CD4-positive, alpha-beta T cell treated with Interleukin-15 for 4 hours (primary cell): ENCODE measurements at regions not wholly inside any gene's neighbourhood (a gene's known extent, or its start where the extent isn't known, plus 50 kb on each side); places are given as distances from the start of the nearest gene placed in this dataset.

ENCODE experiments used
- DNase-seq: peaks from one replicate; pipeline ENCODE4 v3.0.0-alpha.2; 2020; ENCODE audit warnings: low spot score

DNA sequence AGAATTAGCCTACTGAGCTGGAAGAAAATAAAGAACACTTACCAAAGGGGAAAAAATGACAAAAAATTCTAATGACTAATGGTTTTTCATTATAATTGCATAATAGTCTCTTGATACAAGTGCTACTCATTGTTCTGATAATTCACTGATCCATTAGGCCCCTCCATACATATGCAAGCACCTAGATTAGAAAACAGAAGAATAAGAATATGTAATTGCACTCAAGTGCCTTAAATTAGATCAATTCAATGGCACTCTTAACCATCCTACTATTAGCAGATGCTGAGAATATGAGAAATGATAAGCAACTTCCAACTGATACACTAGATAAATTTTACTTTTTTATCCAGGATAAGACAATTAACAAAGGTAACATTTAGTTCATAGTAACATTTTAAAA is 440.9 kb upstream of the C9orf72 start:
- DNase-seq: no peak

DNA sequence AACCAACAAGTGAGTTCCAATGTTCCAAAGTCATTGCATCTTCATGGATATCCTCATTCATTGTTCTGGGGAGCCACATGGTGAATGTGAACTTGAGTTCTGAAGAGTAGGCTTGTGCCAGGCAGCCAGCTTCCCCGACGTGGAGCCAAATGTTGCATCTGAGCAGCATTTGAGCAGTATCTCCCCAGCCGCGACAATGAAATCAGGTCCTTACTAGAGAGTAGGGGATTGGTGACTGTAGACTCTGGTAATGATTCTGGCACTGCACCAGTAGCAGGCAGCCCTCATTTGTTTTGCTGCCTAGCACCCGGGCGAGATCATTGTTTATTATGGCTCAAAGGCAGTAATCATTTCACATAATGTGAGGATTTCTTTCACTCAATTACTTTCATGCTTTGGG is 451.4 kb upstream of the C9orf72 start:
- no peak for DNase-seq

DNA sequence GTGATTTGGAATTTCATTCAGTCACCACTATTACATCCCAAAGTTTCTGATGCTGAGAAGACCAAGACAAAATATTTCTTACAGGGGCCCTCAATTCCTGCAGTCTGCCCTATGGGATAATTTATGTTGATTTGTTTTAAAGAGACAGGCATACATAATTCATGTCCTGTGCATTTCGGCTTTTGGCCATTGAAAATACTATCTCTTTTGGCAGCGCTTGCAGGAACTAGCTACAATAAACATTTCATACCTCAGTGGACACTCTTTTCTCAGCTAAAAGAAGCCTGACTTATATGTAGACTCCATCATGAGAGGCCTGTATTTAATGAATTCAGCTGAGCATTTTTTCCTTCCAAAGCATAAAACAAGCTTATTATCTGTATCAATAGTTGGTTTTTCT is 451.9 kb upstream of the C9orf72 start:
- no peak for DNase-seq

DNA sequence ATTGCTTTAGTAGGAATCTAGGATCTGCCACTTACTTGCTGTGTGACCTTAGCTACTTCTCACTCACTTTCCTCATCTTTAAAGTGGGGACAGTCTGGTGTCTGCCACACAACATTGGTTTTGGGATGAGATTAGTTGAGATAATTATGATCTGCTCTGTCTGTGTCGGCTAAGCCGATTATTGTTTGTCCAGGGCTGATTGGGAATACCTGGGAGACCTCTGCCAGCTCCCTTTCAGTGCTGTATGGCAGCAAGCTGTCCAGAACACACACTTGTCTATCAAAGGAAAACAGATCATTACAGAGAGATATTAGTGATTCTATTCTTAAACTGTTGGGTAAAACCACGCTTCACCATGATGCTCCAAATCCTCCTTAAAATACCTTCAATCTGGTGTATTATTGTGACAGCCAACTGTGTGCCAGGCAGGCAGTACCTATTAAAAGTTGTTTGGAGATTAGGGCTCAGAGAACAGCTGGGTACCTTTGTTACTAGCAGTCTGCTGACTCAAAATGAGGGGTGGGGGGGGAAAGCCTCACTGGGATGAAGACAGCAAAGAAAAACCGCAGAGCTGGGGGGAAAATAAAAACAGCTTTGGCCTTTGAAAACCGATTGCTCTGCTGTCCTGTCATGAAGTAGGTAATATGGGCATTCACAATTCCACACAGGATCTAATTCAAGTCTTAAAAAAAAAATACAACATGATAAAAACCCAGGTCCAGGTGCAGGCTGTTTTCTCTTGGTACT is 458.4 kb upstream of the C9orf72 start:
- no peak for DNase-seq

DNA sequence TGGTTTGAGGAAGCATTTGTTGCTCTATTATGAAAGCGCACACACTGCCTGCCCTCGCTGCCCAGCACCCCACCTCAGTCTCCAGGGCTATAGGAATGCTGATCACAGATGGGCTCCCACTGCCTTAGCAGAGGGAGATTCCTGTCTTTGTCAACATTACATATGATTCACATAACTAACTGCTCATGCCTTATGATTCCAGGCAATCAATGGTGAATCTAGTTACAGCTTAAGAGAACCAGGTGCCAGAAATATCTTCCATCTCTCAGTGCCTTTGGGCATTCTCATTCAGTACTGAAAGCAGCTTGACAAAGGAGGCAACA is 458.9 kb upstream of the C9orf72 start:
- DNase-seq: no peak

DNA sequence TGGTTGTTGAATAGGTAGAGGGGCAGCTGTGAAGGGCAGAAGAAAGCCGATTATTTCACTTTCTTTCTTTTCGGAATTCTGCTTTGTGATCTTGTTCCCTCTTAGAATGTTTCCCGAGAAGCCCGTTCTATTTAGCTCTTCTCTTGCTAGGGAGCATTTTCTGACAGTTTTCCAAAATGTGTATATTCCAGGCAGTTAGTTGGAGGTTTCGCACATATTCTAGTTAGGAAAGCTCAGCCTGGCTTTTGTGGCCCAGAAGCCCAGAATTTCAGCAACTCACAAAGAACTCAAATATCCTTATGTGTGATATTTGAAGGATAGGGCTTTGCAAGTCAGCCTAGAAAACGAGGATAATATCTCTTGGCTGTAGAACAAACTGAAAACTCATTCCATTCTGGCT is 461.0 kb upstream of the C9orf72 start:
- no peak for DNase-seq

DNA sequence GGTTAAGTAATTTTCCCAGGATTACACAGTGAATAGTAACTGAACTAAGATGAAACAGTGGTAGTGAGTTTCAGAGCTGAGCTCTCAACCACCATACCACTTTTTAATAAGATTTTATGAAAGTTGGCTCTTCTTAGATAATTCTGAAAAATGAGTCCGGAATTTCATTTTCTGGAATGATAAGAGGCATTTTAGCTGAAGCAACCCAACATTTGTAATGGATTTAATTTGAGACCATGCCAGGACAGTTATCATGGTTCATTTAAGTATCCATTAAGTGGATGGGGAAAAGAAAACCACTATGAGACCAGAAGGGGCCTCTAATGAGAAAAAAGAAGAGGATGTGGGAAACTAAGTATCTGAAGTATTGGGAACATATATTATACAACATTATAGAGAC is 464.7 kb upstream of the C9orf72 start:
- DNase-seq: no peak

DNA sequence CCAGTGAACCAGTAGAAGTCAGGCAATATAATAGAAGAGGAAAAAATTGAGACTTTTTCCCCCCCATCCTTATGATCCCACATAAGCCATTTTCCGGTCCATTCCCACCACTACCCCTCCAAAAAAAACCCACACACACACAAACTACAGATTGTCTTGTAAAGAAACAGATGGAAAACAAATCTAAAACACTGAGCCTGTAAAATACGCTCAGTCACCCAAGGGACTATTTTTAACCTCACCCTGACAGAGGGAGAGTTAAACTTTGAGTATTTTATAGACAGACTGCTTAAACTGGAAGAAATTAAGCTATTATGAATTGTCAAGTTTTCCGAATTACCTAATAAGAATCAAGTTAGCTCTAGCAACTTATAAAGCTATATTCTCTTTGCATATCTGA is 471.8 kb upstream of the C9orf72 start:
- DNase-seq: no peak

DNA sequence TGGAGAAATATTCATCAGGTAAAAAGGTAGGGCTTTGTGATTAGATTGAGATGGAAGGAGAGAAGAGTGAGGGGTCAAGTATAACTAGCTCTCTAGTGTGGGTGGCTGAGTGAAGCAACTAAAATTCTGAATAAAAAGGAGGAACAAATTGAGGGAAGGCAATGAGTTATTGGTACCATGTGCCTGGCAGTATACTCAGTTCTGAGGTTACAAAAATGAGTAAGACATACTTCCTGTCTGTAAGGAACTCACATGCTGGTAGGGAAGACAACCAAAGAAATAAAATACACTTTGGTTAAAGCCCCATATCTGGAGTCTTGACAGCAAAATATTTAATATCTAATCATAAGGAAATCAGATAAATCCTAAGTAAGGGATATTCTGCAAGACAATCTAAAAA is 476.8 kb upstream of the C9orf72 start:
- no peak for DNase-seq

DNA sequence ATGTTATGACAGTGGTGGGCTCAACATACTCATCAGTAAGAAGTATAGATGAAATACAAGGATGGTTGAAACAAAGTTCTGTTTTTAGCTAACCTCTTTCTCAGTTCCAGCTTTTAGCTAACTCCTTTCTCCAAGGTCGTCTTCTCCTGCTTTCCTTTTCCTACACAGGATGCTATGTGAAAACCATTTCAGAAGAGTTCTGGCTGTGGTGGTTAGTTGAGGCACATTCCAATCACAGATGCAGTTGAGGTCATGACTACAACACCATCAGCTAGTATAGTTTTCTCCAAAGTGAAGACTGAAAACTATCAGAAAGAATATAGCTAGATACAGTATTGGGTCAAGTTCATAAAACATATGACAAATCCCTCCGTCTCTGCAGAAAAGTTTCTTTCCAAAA is 477.7 kb upstream of the C9orf72 start:
- DNase-seq: no peak

DNA sequence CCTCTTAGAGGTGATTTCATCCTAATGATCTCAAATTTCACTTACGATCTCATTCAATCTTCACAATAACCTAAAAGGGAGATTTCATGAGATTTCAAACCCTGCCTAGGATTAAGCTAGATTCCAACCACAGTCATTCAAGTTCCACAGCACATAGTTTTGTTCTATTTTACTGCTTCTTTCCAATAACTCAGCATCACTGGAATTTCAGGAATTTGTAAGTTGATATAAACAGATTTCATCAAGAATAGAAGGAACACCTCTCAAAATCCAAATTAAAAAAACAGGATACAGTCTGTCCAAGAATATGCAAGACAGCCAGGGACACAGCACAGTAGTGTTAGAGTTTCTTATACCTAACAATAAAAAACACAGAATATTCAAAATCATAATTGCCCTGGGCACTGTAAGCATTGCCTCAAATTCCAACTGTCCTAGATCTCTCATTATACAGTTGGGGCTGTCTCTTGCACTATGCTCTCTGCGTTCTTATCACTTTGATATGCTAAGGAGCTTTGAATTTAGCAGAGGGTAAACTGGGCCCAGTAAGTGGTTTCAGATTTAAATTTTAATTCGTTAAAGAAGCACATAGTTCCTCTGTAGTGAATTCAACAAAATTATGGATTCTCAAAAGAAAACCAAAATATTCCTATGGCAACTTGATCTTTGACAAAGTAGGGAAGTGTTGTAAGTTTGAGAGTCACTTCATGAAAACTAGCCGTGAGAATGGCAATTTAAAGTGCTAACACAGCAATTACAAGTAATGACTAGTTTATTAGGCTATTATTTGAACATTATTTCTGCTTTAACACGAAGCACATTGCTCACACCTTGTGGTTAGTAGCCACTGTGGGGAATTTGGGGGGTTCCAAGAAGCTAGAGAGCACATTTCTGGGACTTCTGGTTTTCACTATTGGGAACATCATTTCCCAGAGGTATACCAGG is 478.6 kb upstream of the C9orf72 start:
- no peak for DNase-seq

DNA sequence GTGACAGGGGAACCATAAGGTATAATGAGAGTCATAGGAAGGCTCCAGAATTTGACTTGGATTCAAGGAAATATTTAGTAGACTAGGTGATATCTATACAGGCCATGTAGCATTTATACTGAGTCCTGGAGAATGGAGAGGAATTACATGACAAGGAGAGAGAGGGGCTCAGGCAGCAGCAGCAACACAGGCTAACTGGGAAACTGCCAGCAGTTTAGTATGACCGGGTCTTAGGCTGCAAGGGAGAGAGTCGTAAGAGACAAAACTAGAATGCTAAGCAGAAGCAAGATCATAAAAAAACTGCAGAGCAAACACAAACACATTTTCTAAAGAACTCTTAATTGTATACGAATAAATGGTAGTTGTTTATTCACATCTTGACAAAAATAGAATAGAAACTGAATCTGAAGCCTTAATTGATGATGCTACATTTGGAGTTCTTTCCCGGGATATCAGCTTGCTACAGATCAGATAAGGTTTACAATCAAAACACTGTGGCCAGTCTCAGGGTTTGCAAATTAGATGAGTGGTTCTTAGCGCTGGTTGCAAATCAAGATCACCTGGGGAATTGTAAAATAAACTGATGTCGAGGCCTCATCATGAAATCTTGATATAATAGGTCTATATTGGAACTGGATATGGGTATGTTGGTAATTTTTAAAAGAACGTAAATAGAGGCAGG is 480.0 kb upstream of the C9orf72 start:
- DNase-seq: no peak

DNA sequence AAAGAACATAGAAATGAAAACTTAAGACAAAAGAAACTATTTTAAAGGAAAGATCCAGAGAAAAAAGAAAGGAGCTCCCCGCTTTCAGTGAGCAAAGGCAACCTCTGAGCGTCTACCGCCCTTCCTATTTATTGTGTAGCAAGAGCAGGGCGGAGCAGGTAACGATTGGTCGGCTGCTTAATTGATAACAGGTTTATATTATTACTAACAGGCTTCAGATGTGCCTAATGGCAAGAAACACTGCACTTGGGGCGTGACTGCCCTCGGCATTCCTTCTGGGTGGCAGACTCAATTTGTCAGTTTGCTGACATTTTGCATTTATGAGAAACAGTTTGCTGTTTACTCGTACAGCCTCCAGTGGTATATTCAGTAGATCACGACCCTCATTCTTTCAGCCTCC is 482.7 kb upstream of the C9orf72 start:
- no peak for DNase-seq

DNA sequence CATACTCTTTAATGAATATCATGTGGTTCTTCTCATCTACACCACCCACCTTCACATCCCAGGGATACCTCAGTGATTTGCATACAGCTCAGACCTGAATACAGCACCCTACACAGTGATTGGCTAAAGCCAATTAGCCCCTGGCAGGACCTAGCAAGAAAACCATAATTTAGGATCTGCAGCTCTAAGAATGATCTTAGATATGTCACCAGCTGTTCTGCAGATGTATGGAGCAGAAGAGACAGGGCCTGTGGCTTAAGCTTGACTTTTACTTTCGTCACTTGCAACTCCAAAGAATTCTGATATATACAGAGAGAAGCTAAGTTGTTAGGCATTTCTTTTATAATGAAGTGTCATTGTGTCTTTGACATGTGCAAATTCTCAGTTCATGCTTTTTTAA is 483.2 kb upstream of the C9orf72 start:
- no peak for DNase-seq

DNA sequence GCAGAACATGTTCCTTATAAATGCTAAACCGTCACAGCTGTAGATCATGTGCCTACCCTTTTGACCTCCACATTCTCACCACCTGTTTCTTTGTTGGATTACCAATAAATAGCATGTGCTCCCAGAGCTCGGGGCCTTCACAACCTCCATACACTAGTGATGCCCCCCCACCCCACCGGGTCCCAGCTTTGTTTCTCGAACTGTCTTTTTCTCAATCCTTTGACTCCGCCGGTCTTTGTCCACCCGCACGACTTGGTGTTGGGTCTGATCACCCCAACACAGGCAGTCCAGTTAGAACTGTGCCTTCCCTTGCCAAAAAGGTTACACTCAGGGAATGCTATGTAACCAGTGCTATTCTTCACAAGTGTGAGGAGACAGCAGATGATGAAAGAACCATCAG is 485.9 kb upstream of the C9orf72 start:
- DNase-seq: no peak

DNA sequence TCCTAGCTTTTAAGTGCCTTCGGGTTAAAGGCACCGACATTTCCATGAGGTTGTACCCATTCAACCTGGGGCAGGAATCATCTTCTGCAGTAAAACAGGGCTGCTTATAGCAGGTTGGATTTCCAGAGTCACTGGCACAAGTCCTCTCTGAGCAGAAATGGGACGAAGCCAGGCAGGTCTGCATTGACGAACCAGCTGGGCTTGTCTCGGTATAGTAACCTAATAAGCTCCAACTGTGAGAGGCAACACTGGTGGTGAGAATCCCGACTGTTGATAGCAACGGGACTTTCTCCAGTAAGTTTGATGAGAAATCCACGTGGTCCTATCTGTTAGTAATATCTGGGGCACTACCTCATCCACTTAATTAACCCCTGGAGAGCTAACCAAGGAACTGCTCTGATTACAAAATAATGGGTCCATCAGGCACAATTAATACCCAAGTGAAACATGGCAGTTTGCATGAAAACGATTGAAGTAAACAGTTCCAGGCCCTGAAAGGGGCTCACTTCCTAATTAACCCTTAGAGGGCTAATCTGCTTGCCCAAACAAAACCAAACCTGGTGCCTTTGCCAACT is 491.0 kb upstream of the C9orf72 start:
- DNase-seq: no peak

DNA sequence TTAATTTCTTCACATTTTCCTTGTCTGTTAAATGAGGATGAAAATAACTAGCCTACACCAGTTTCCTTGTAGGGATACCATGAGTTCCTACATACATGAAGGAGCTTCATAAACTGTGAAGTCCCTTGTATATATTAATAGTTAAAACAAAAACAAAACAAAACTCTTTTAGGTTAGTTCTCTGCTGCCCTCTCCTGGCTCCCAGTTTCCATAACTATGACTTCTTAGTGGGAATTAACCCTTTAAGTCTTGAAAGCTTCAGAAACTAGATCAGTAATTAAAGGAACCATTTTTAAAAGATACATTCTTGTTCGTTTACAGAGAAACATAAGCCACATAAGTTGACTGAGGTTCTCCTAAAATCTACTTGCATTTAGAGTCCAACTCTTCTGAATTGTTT is 500.0 kb upstream of the C9orf72 start:
- DNase-seq: no peak

DNA sequence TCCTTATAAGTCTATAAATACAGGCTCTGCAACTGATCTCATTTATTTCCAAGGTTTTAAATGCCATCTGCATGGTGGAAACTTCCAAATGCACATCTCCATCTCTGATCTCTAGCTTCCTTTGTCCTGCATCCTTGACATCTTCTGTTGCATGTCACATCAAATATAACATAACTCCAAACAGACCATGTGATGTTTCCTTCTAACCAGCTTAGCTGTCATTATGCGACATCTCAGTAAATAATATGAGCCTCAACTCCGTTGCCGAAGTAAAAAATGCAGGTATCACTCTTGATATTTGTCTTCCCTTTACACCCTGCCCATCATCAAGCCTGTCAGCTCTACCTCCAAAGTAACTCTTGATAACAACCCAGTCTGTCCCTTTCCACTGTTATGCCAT is 506.4 kb upstream of the C9orf72 start:
- DNase-seq: no peak

DNA sequence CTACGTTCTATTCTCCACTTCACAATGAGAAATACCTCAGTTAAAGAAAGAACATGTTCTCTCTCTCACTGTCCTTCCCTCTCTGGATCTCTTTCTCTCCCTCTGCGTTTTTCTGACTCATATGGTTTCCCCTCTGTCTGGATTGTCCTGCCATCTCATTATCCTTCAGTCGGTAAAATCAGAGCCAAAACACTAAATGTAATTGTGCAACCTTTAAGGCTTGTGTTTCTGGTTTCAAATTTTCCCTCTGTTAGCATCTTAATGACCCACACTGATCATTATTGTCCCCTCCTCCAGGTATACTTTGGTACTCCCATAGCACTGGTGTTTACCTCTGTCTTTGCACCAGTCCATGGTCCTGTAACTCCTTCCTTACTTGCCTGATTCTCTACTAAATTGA is 509.4 kb upstream of the C9orf72 start:
- no peak for DNase-seq

DNA sequence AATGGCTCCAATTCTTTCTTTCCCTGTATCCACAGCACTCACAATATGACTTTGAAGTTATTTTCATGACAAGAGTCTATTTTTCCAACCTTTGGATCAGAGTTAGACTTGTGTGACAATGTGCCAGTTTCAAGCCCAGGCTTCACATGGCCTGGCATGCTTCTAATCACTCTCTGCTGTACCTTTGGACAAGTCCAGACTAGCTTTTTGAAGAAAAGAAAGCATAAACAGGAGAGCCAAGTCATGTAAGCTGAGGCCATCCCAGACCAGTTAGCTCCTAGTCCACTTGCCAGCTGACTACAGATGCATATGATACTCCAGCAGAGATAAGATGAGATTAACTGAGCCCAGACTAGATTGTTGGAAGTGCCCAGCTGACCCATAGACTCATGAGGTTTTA is 513.6 kb upstream of the C9orf72 start:
- DNase-seq: no peak

DNA sequence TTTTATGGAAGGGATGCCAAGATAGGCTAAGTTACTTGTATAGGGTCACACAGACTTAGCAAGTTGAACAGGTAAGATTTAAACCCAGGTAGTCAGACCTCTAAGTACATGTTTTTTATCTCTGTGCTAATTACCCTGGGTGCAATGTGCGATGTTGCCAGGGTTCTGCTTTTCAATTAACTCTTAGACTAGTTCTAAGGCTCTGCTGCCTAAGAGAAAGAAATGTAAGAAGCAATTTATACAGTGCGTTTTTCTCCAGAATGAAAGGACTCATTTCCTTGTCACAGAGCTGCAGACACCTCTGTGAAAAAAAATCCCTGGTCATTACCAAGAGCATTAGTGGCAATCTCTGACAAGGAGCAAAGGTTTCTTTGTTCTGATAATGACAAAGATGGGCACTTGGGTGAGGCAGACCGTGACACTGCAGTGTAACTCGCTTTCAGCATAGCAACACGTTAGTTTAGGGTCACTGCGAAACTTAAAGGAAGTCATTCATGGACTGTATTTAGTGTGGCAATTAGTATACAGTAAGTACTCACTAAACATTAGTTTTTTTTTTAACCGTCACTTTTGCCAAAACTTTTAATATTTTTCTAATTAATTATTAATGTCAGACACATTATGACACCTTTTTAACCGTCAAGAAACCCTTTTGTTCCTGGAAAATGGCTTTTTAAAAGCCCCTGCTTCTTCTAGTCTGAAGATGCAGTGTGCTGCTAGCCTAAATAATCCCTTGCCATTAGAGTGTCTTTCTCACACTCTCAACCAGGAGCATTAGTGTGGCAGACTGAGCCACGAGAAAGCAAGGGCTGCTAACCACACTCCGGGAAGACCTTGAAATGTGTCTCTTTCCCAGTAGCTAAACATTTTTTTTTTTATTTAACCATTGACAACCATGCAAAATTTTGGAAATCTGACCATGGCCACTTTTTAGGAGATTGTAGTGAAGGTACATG is 520.0 kb upstream of the C9orf72 start:
- DNase-seq: no peak

DNA sequence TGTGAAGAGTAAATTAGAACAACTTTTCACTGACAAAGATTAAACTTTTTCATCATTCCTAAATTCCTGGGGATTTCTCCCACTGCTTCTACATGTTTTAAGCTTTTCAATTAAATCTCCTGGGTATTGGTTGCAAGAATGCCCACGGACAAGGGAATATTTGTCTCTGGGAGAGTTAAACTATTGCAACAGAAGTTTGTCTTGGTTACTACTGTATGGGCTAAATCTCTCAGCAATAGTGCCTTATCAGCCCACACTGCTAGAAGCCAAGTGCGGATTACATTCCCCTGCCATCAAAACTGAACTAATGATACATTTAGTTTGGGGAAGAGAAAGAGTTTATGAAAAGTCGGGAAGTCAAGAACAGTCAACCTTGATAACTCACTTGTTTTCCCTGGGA is 528.2 kb upstream of the C9orf72 start:
- no peak for DNase-seq
